ENCODE measurements at regions not wholly inside any gene's neighbourhood (a gene's known extent, or its start where the extent isn't known, plus 50 kb on each side); places are given as distances from the start of the nearest gene placed in this dataset.
A peak's percentile ranks its signal among the peaks of the same experiment; 100 is the strongest.
"Not testable (repeated sequence)": the region's sequence is repeated elsewhere in the genome, so short reads cannot be mapped to it uniquely, and the experiment has no call there.

- H3K4me3 ChIP-seq (ENCODE audit: low read depth, low read length); DNase-seq (ENCODE audit: low read depth): not testable (repeated sequence)
These were observed 125.4 kb downstream of the ART5 start for GRCh38 chr11:3516345-3516933.

- not testable (repeated sequence) for DNase-seq (ENCODE audit: low read depth); H3K4me3 ChIP-seq (ENCODE audit: low read depth, low read length)
These were observed 127.0 kb downstream of the ART5 start for GRCh38 chr11:3514635-3515424.

- not testable (repeated sequence) for H3K4me3 ChIP-seq (ENCODE audit: low read depth, low read length); DNase-seq (ENCODE audit: low read depth)
These were observed 128.5 kb downstream of the ART5 start for GRCh38 chr11:3513311-3513710.

- H3K4me3 ChIP-seq (ENCODE audit: low read depth, low read length); DNase-seq (ENCODE audit: low read depth): not testable (repeated sequence)
These were observed 129.0 kb downstream of the ART5 start for GRCh38 chr11:3512751-3513150.

- DNase-seq (ENCODE audit: low read depth), result not testable (repeated sequence)
These were observed 129.6 kb downstream of the ART5 start for GRCh38 chr11:3512133-3512703.

GRCh38 chr11:3511416-3512132, 130.2 kb downstream of the ART5 start:
- DNase-seq (ENCODE audit: low read depth); H3K4me3 ChIP-seq (ENCODE audit: low read depth, low read length): not testable (repeated sequence)

More at GRCh38 chr11:3512133-3512703, 129.6 kb downstream of the ART5 start:
- H3K4me3 ChIP-seq (ENCODE audit: low read depth, low read length), result not testable (repeated sequence)

- not testable (repeated sequence) for H3K4me3 ChIP-seq (ENCODE audit: low read depth, low read length); DNase-seq (ENCODE audit: low read depth)
These were observed 130.6 kb upstream of the ZNF195 start for GRCh38 chr11:3509563-3509962.

- not testable (repeated sequence) for DNase-seq (ENCODE audit: low read depth); H3K4me3 ChIP-seq (ENCODE audit: low read depth, low read length)
These were observed 120.3 kb upstream of the ZNF195 start for GRCh38 chr11:3499198-3499597.

- not testable (repeated sequence) for DNase-seq (ENCODE audit: low read depth); H3K4me3 ChIP-seq (ENCODE audit: low read depth, low read length)
These were observed 119.4 kb upstream of the ZNF195 start for GRCh38 chr11:3498356-3498755.

GRCh38 chr11:3493152-3493551, 114.2 kb upstream of the ZNF195 start:
- not testable (repeated sequence) for H3K4me3 ChIP-seq (ENCODE audit: low read depth, low read length); DNase-seq (ENCODE audit: low read depth)

GRCh38 chr11:3488003-3488402, 109.1 kb upstream of the ZNF195 start:
- not testable (repeated sequence) for DNase-seq (ENCODE audit: low read depth); H3K4me3 ChIP-seq (ENCODE audit: low read depth, low read length)

- not testable (repeated sequence) for H3K4me3 ChIP-seq (ENCODE audit: low read depth, low read length); DNase-seq (ENCODE audit: low read depth)
These were observed 106.8 kb upstream of the ZNF195 start for GRCh38 chr11:3485737-3486136.

GRCh38 chr11:3476937-3477885, 98.3 kb upstream of the ZNF195 start:
- not testable (repeated sequence) for DNase-seq (ENCODE audit: low read depth); H3K4me3 ChIP-seq (ENCODE audit: low read depth, low read length)

GRCh38 chr11:3476084-3476936, 97.4 kb upstream of the ZNF195 start:
- H3K4me3 ChIP-seq (ENCODE audit: low read depth, low read length); DNase-seq (ENCODE audit: low read depth): not testable (repeated sequence)

- not testable (repeated sequence) for H3K4me3 ChIP-seq (ENCODE audit: low read depth, low read length); DNase-seq (ENCODE audit: low read depth)
These were observed 90.0 kb upstream of the ZNF195 start for GRCh38 chr11:3468963-3469362.

- not testable (repeated sequence) for H3K4me3 ChIP-seq (ENCODE audit: low read depth, low read length); DNase-seq (ENCODE audit: low read depth)
These were observed 88.7 kb upstream of the ZNF195 start for GRCh38 chr11:3467599-3467998.

- not testable (repeated sequence) for H3K4me3 ChIP-seq (ENCODE audit: low read depth, low read length); DNase-seq (ENCODE audit: low read depth)
These were observed 76.7 kb upstream of the ZNF195 start for GRCh38 chr11:3455666-3456065.

- H3K4me3 ChIP-seq (ENCODE audit: low read depth, low read length), result not testable (repeated sequence)
- peak; percentile 17 for DNase-seq (ENCODE audit: low read depth)
These were observed 75.9 kb upstream of the ZNF195 start for GRCh38 chr11:3454844-3455243.

All from skeletal muscle cell (primary cell).